Left lung (tissue), 4 donors: ENCODE measurements at regions not wholly inside any gene's neighbourhood (a gene's known extent, or its start where the extent isn't known, plus 50 kb on each side); places are given as distances from the start of the nearest gene placed in this dataset.
A peak's percentile ranks its signal among the peaks of the same experiment; 100 is the strongest.

Experiments used
- ATAC-seq: fragments of 200-7000 bp; cut with Tn5 transposase; one replicate; pipeline ENCODE4 v1.9.1; 2020; ENCODE audit warnings: moderate library complexity
- DNase-seq, 4 donors: peaks; one replicate each; pipeline ENCODE4 v3.0.0-alpha.2; 2013 to 2020
- H3K27ac ChIP-seq, 2 donors: fragments of 200-600 bp; sonication (generic) in 1 of 2; one replicate each; pipeline versions ENCODE4 v1.5.0 to v1.8.0; 2020 to 2021
- H3K27me3 ChIP-seq, 2 donors: fragments of 200-600 bp; sonication (generic) in 1 of 2; one replicate each; pipeline versions ENCODE4 v1.5.0 to v1.8.0; 2020 to 2021
- H3K36me3 ChIP-seq, 2 donors: fragments of 200-600 bp; sonication (generic) in 1 of 2; one replicate each; pipeline versions ENCODE4 v1.5.0 to v1.8.0; 2020 to 2021
- H3K4me1 ChIP-seq, 2 donors: fragments of 200-600 bp; one replicate each; pipeline ENCODE4 v1.8.0; 2021
- H3K4me3 ChIP-seq, 2 donors: fragments of 200-600 bp; sonication (generic) in 1 of 2; one replicate each; pipeline versions ENCODE4 v1.5.0 to v1.8.0; 2020 to 2021; ENCODE audit warnings: mild to moderate bottlenecking in 1 of 2
- H3K9me3 ChIP-seq, 2 donors: fragments of 200-600 bp; sonication (generic) in 1 of 2; one replicate each; pipeline versions ENCODE4 v1.5.0 to v1.8.0; 2020 to 2021
- intact Hi-C, 2 donors: fragments of 100-400 bp; cut with DNase I; formaldehyde crosslinking; loops; one replicate each; pipeline versions ENCODE4 v1.11.2 to v1.14.2; 2022
- TF ChIP-seq, protein P1 (sequence below), 2 donors: fragments of 200-600 bp; sonication (generic) in 1 of 2; IDR thresholded peaks; one replicate each; pipeline versions ENCODE4 v1.5.0 to v1.8.0; 2021; ENCODE audit warnings: antibody characterized with exemption in 2 of 2
- donor health status: DM: no; HTN: yes; CAD: no.
- donor health status: DM: no; HTN: no; CAD: no.

DNA sequence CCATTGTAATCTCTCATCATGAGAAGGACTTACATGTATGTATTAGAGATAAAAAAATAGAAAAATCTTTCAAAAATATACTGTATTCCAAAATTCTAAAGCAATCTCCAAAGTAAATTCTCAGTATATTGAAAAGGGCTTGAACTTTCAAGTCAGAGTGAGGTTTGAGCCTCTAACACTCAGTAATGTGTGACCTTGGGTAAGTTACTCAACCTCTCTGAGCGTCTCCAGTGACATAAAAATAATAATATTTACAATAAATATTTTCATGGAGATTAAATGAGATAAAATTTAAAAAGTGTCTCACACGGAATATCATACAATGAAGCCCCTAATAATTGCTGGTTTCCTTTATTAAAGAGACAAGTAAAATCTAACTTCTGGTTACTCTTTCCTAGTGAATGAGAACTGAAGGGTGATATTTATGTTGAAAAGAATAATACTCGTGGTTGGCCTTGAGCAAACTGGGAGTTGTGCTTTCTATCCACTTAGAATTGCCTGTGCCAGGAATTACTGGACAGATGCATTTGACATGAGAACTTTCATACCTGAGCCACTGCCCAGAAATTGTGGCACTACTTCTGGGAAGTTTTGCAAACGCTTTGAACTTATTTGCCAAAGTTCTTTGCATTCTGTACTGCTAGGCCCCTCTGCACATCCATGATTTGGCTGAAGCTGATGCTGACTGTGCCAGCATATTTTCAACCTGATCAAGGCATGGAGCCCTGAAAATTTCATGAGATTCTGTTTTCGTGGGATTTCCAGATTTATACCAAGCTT, 933.7 kb downstream of the GALC start:
- H3K36me3 ChIP-seq = no peaks in the 10 kb centered on the region
- TF ChIP-seq, protein P1, sequence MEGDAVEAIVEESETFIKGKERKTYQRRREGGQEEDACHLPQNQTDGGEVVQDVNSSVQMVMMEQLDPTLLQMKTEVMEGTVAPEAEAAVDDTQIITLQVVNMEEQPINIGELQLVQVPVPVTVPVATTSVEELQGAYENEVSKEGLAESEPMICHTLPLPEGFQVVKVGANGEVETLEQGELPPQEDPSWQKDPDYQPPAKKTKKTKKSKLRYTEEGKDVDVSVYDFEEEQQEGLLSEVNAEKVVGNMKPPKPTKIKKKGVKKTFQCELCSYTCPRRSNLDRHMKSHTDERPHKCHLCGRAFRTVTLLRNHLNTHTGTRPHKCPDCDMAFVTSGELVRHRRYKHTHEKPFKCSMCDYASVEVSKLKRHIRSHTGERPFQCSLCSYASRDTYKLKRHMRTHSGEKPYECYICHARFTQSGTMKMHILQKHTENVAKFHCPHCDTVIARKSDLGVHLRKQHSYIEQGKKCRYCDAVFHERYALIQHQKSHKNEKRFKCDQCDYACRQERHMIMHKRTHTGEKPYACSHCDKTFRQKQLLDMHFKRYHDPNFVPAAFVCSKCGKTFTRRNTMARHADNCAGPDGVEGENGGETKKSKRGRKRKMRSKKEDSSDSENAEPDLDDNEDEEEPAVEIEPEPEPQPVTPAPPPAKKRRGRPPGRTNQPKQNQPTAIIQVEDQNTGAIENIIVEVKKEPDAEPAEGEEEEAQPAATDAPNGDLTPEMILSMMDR (IDR thresholded peaks at IDR 0.05) = no peak
- no peaks in the 10 kb centered on the region for H3K9me3 ChIP-seq
- H3K27ac ChIP-seq = no peak overlapping the region
- no peak for ATAC-seq
- H3K27me3 ChIP-seq = no peaks in the 10 kb centered on the region
- no peak for DNase-seq
- no peak overlapping the region for H3K4me3 ChIP-seq
- H3K4me1 ChIP-seq = no peaks in the 10 kb centered on the region
- intact Hi-C loops = no loop called here

DNA sequence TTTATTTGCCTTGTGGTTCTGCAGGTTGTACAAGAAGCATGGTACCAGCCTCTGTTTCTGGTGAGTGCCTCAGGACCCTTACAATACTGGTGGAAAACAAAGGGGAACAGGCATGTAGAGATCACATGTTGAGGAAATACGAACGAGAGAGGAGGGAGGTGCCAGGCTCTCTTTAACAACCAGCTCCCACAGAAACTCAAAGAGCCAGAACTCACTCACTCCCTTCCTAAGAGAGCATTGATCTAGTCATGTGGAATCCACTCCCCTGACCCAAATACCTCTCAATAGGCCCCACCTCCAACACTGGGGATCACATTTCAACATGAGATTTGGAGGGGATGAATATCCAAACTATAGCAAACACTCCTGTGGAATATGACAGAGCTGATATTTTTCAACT, 938.0 kb downstream of the GALC start:
- Histone ChIP-seq H3K36me3 (no peaks in the 10 kb centered on the region), H3K27me3 (no peaks in the 10 kb centered on the region), H3K4me1 (no peaks in the 10 kb centered on the region), H3K9me3 (no peaks in the 10 kb centered on the region), H3K4me3 (no peak overlapping the region), H3K27ac (no peak overlapping the region)
- intact Hi-C loops = no loop called here
- no peak for ATAC-seq
- TF ChIP-seq, protein P1 (IDR thresholded peaks at IDR 0.05) = no peak
- no peak for DNase-seq

DNA sequence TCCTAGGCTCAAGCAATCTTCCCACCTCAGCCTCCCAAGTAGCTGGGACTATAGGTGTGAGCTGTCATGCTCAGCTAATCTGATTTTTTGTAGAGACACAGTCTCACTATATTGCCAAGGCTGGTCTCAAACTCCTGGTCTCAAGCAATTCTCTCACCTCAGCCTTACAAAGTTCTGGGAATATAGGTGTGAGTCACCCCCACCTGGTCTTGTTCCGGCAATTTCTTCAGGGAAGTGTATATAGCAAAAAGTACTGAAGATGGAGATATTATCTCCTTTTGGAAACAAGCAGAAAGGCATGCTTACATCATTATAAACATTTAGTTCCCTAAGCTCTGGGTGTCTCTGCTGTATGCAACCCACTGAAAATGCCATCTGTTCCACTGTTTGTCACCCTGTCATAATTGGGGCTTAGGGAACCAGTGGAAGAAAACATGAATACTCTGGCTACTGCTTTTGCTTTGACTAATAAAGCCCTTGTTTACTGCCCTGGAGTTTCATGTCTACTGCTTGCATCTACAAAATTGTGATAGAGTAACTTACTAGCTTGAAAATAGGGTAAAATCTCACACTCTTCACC, 940.2 kb downstream of the GALC start:
- ATAC-seq (no peak), DNase-seq (no peak)
- Histone ChIP-seq H3K27me3 (no peaks in the 10 kb centered on the region), H3K4me3 (no peak overlapping the region), H3K27ac (no peak overlapping the region), H3K36me3 (no peaks in the 10 kb centered on the region), H3K4me1 (no peaks in the 10 kb centered on the region), H3K9me3 (no peaks in the 10 kb centered on the region)
- TF ChIP-seq, protein P1 (IDR thresholded peaks at IDR 0.05) = no peak
- intact Hi-C loops = no loop called here

DNA sequence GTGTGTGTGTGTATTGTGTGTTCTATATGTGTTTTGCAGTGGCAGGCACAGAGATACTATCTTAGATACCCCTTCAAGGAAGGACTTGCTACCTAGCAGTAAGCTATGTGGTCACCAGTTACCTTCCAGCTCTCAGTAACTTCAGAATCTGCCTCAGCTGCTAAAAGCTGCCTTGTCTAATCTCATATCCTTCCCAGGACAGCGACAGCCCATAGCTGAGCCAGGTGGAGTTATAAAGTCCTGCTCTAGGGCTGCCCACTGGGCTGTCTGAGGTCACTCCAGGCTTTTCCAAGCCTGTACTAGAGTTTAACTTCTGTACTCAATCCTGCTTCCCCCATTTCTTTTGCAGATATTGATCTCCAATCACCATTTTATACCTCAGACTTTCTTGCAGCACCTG, 942.6 kb downstream of the GALC start:
- Histone ChIP-seq H3K27me3 (no peaks in the 10 kb centered on the region), H3K36me3 (no peaks in the 10 kb centered on the region), H3K4me3 (no peak overlapping the region), H3K4me1 (no peaks in the 10 kb centered on the region), H3K27ac (no peak overlapping the region), H3K9me3 (no peaks in the 10 kb centered on the region)
- ATAC-seq (no peak), DNase-seq (no peak)
- intact Hi-C loops = no loop called here
- TF ChIP-seq, protein P1 (IDR thresholded peaks at IDR 0.05) = no peak

DNA sequence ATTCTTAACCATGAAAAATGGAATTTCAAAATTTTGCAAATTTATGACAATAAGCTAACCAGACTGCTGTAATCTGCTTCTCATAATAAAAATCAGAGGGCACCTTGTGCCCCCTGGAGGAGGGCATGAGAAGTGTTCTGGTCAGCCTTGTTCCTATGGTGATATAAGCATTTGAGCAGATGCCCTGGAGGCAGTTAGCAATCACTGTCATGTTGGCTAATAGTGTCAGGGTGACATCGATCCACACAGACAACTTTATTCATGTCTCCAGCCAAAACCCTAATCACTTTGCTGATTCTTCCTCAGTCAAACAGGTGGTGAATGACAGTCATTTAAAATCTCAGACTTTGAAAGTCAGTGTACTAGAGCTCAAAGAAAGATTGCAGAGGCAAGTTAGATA, 943.0 kb downstream of the GALC start:
- H3K36me3 ChIP-seq = no peaks in the 10 kb centered on the region
- no peak overlapping the region for H3K27ac ChIP-seq
- ATAC-seq (peak; percentile 45), DNase-seq (no peak)
- no peaks in the 10 kb centered on the region for H3K4me1 ChIP-seq
- no peaks in the 10 kb centered on the region for H3K9me3 ChIP-seq
- TF ChIP-seq, protein P1 (IDR thresholded peaks at IDR 0.05) = no peak
- H3K27me3 ChIP-seq = no peaks in the 10 kb centered on the region
- no peak overlapping the region for H3K4me3 ChIP-seq
- intact Hi-C loops = no loop called here
